ENCODE measurements at regions not wholly inside any gene's neighbourhood (a gene's known extent, or its start where the extent isn't known, plus 50 kb on each side); places are given as distances from the start of the nearest gene placed in this dataset.

GRCh38 chr2:8624855-8625398 lies 56.9 kb upstream of the ID2 start:
- no peak for DNase-seq (ENCODE audit: low read depth)

- DNase-seq (ENCODE audit: low read depth), result no peak
These were observed 56.2 kb upstream of the ID2 start for GRCh38 chr2:8625399-8626300.

GRCh38 chr2:8626572-8626971 lies 55.3 kb upstream of the ID2 start:
- no peak for DNase-seq (ENCODE audit: low read depth)

GRCh38 chr2:8627019-8627691 lies 54.7 kb upstream of the ID2 start:
- no peak for DNase-seq (ENCODE audit: low read depth)

- DNase-seq (ENCODE audit: low read depth), result no peak
These were observed 54.2 kb upstream of the ID2 start for GRCh38 chr2:8627692-8628085.

GRCh38 chr2:8628179-8628865 lies 53.5 kb upstream of the ID2 start:
- no peak for DNase-seq (ENCODE audit: low read depth)

- DNase-seq (ENCODE audit: low read depth), result no peak
These were observed 53.0 kb upstream of the ID2 start for GRCh38 chr2:8628866-8629209.

- DNase-seq (ENCODE audit: low read depth), result no peak
These were observed 52.5 kb upstream of the ID2 start for GRCh38 chr2:8629402-8629801.

GRCh38 chr2:8630676-8631464 lies 51.0 kb upstream of the ID2 start:
- DNase-seq (ENCODE audit: low read depth), result no peak

GRCh38 chr2:8631465-8632005 lies 50.3 kb upstream of the ID2 start:
- no peak for DNase-seq (ENCODE audit: low read depth)

All from stromal cell of bone marrow (primary cell).